Smooth muscle cell (in vitro differentiated cells): ENCODE measurements at regions not wholly inside any gene's neighbourhood (a gene's known extent, or its start where the extent isn't known, plus 50 kb on each side); places are given as distances from the start of the nearest gene placed in this dataset.

Experiments used
- DNase-seq: peaks from one replicate; lab custom pipeline; 2025; ENCODE audit not compliant: unreplicated experiment; lab: John Stamatoyannopoulos, UW
- H2AFZ ChIP-seq: fragments of 200-600 bp; sonication (generic); 2 replicates; pipeline ENCODE4 v1.6.0; 2016; ENCODE audit warnings: antibody characterized with exemption, low read depth, mild to moderate bottlenecking
- H3F3A ChIP-seq: fragments of 200-600 bp; sonication (generic); 2 replicates; pipeline ENCODE4 v1.6.0; 2017; ENCODE audit warnings: antibody characterized with exemption, low read depth
- H3K27ac ChIP-seq: fragments of 200-600 bp; sonication (generic); 2 replicates; pipeline ENCODE4 v1.5.1; 2016; ENCODE audit warnings: low read depth, mild to moderate bottlenecking
- H3K27me3 ChIP-seq: fragments of 200-600 bp; sonication (generic); 2 replicates; pipeline ENCODE4 v1.6.1; 2016; ENCODE audit warnings: low read depth, mild to moderate bottlenecking
- H3K36me3 ChIP-seq: fragments of 200-600 bp; sonication (generic); 2 replicates; pipeline ENCODE4 v1.5.1; 2016; ENCODE audit warnings: low read depth
- H3K4me1 ChIP-seq: fragments of 200-600 bp; sonication (generic); 2 replicates; pipeline ENCODE4 v1.5.1; 2016; ENCODE audit warnings: low read depth
- H3K4me2 ChIP-seq: fragments of 200-600 bp; sonication (generic); 2 replicates; pipeline ENCODE4 v1.6.0; 2016; ENCODE audit warnings: mild to moderate bottlenecking
- H3K4me3 ChIP-seq: fragments of 200-600 bp; sonication (generic); 2 replicates; pipeline ENCODE4 v1.5.1; 2016; ENCODE audit warnings: mild to moderate bottlenecking
- H3K79me2 ChIP-seq: fragments of 200-600 bp; sonication (generic); 2 replicates; pipeline ENCODE4 v1.6.0; 2016; ENCODE audit warnings: low read depth, mild to moderate bottlenecking
- H3K9ac ChIP-seq: fragments of 200-600 bp; sonication (generic); 2 replicates; pipeline ENCODE4 v1.6.0; 2016; ENCODE audit warnings: low read depth
- H3K9me3 ChIP-seq: fragments of 200-600 bp; sonication (generic); replicated peaks from 2 replicates; pipeline ENCODE4 v1.5.1; 2016; ENCODE audit warnings: low read depth
- H4K20me1 ChIP-seq: fragments of 200-600 bp; sonication (generic); 2 replicates; pipeline ENCODE4 v1.6.0; 2016; ENCODE audit warnings: low read depth
- CTCF ChIP-seq: fragments of 200-600 bp; sonication (generic); IDR thresholded peaks from 2 replicates; pipeline ENCODE4 v1.5.1; 2017; ENCODE audit warnings: borderline replicate concordance, mild to moderate bottlenecking, antibody characterized with exemption; ENCODE audit not compliant: insufficient read depth, poor library complexity, severe bottlenecking
- WGBS: methylation state at CpG from one replicate; pipeline ENCODE4 v1.1.7; 2016; ENCODE audit warnings: low lambda C conversion rate; 5-methylcytosine and 5-hydroxymethylcytosine counted together

- Histone ChIP-seq H3K9ac (no peak overlapping the region), H3K79me2 (no peaks in the 10 kb centered on the region), H3F3A (no peaks in the 10 kb centered on the region), H3K4me3 (no peak overlapping the region), H3K4me2 (no peak overlapping the region), H3K27ac (no peak overlapping the region), H3K4me1 (no peaks in the 10 kb centered on the region), H4K20me1 (no peaks in the 10 kb centered on the region), H3K36me3 (no peaks in the 10 kb centered on the region), H3K9me3 (no peaks in the 10 kb centered on the region), H2AFZ (no peak overlapping the region), H3K27me3 (no peaks in the 10 kb centered on the region)
- TF ChIP-seq CTCF, result no peak
- WGBS, result 85% methylated on average over 5 of the region's 5 CpGs
- DNase-seq, result no peak
Measured at GRCh38 chr1:182166321-182166720, 104.8 kb upstream of the ZNF648 start.

- no peak overlapping the region for H3K4me2 ChIP-seq
- H3K36me3 ChIP-seq, result no peaks in the 10 kb centered on the region
- H3K27me3 ChIP-seq, result no peaks in the 10 kb centered on the region
- no peak for DNase-seq
- H3K27ac ChIP-seq, result no peak overlapping the region
- TF ChIP-seq CTCF, result no peak
- H3K4me1 ChIP-seq, result no peaks in the 10 kb centered on the region
- WGBS, result 98% methylated on average over 2 of the region's 2 CpGs
- H4K20me1 ChIP-seq, result no peaks in the 10 kb centered on the region
- H3K9me3 ChIP-seq, result peaks cover 12% of the 10 kb centered on the region
- no peak overlapping the region for H2AFZ ChIP-seq
- H3K4me3 ChIP-seq, result no peak overlapping the region
- no peaks in the 10 kb centered on the region for H3K79me2 ChIP-seq
- no peak overlapping the region for H3K9ac ChIP-seq
- H3F3A ChIP-seq, result no peaks in the 10 kb centered on the region
Measured at GRCh38 chr1:182164273-182164672, 102.8 kb upstream of the ZNF648 start.

- no peak overlapping the region for H2AFZ ChIP-seq
- H3K27me3 ChIP-seq, result no peaks in the 10 kb centered on the region
- no peak for TF ChIP-seq CTCF
- H3K27ac ChIP-seq, result no peak overlapping the region
- H4K20me1 ChIP-seq, result no peaks in the 10 kb centered on the region
- no peak overlapping the region for H3K9ac ChIP-seq
- no peak overlapping the region for H3K4me2 ChIP-seq
- WGBS, result 94% methylated on average over 5 of the region's 5 CpGs
- no peak overlapping the region for H3K4me3 ChIP-seq
- no peaks in the 10 kb centered on the region for H3F3A ChIP-seq
- no peaks in the 10 kb centered on the region for H3K36me3 ChIP-seq
- H3K4me1 ChIP-seq, result no peaks in the 10 kb centered on the region
- H3K79me2 ChIP-seq, result no peaks in the 10 kb centered on the region
- H3K9me3 ChIP-seq, result peaks cover 13% of the 10 kb centered on the region
- no peak for DNase-seq
Measured at GRCh38 chr1:182163821-182164223, 102.3 kb upstream of the ZNF648 start.

- H3K79me2 ChIP-seq, result no peaks in the 10 kb centered on the region
Measured at GRCh38 chr1:182159443-182159842, 97.9 kb upstream of the ZNF648 start.

More at GRCh38 chr1:182159443-182159842, 97.9 kb upstream of the ZNF648 start:
- Histone ChIP-seq H3K27me3 (no peaks in the 10 kb centered on the region), H3K4me3 (no peak overlapping the region), H3K4me2 (no peak overlapping the region), H4K20me1 (no peaks in the 10 kb centered on the region), H2AFZ (no peak overlapping the region), H3K9ac (no peak overlapping the region), H3K27ac (no peak overlapping the region), H3K36me3 (no peaks in the 10 kb centered on the region), H3K4me1 (no peaks in the 10 kb centered on the region), H3F3A (no peaks in the 10 kb centered on the region), H3K9me3 (peaks cover 13% of the 10 kb centered on the region)
- DNase-seq, result no peak
- TF ChIP-seq CTCF, result no peak
